GM12873 (cell line): ENCODE measurements at regions not wholly inside any gene's neighbourhood (a gene's known extent, or its start where the extent isn't known, plus 50 kb on each side); places are given as distances from the start of the nearest gene placed in this dataset.

Experiments used
- CTCF ChIP-seq: IDR thresholded peaks from 2 replicates; pipeline ENCODE4 v1.5.1; 2012; ENCODE audit warnings: low read depth, mild to moderate bottlenecking, moderate library complexity, low read length, control low read depth; ENCODE audit not compliant: insufficient read depth; ENCODE audit errors: missing control alignments

GRCh38 chr15:39013262-39013661, 448.6 kb upstream of the RASGRP1 start:
- TF ChIP-seq CTCF = no peak

DNA sequence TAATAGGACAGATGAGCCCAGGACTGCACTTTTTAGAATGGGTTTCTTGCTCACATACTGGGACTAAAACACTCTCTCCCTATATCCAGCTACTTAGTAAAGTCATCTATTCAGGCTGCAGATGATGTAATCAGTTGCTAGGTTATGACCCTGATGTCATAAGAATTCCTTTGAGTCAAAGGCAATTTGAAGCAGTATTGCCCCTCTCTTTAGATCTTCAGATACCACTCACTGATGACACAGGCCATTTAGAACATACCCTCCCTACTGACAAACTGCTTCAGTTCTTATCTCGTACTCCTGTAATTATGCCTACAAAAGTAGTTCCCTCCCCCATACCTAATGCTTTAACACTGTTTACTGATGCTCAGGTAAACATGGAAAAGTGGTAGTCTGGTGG, 450.1 kb upstream of the RASGRP1 start:
- TF ChIP-seq CTCF = no peak

DNA sequence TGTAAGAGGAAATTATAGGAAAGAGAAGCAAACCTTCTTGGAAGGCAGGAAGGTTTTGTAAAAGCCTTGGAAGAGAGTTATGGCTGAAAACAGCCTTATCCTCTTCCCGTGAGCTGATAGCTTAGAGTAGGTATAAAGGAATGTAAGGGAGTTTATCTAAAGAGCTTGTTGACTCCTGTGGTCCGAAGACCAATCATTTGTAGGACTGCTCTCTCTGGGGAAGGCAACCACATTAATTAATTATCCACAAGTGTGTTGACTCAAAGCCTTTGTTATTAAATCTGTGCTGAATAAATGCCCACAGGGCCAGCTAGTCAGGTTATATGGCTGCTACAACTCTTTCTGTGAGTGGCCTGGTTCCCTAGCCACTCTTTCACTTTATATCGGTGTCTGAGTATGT, 452.1 kb upstream of the RASGRP1 start:
- TF ChIP-seq CTCF = no peak

DNA sequence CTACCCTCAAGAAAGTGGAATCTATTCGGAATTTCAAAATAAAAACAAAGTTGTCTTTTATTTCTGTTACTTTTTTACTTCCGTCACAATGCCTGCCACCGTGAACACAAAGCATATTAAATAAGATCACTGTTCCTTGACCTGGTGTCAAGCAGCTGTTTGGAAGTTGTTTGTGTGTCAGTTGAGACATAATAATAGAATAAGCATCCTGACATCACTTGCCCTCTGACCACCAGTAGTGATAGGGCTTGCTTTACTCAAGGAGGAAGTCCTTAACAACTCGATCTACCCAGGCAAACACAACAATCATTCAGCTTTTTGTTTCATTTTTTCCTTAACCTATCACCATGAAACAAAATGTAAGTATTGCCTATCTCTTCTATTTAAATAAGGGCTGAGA, 454.4 kb upstream of the RASGRP1 start:
- TF ChIP-seq CTCF = no peak

- no peak for TF ChIP-seq CTCF
Measured at GRCh38 chr15:39021341-39021740, 456.7 kb upstream of the RASGRP1 start.

- no peak for TF ChIP-seq CTCF
Measured at GRCh38 chr15:39022532-39023305, 458.1 kb upstream of the RASGRP1 start.

DNA sequence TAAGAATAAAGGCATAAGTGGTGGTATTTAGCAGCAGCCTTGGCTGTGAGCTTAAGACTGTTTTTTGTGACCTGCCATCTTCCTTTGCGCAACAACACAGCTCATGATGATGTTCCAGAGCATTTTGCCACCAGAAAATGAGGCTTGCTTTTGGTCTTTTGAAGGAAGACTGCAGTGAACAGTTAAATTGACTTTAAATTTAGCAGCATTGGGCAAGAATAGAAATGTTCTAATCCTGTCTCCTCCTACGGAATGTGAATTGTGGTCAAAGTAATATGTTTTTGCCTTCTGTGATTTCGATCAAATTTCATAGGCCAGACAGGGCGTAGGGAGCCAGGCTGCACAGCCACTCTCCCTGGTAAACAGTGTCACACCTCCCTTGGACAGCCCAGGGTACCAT, 460.7 kb upstream of the RASGRP1 start:
- TF ChIP-seq CTCF = no peak

DNA sequence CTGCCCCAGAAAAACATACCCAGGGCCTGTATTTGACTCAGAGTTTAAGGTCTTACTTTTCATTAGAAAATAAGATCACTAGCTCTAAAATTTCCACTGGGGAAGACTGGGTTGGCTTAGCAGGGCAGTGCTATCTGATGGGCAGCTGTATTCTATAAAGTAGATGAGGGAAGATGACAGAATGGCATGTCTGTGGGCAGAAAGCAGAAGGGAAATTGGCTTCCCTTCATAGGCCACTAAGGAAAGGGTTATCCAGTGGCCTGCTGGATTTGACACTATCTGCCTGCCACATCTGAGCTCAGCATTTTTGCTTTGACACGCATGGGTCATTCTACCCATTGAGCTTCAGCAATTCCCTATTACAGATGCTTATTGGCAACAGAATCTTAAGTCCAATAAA, 461.3 kb upstream of the RASGRP1 start:
- no peak for TF ChIP-seq CTCF
